HEK293 (cell line): ENCODE measurements at regions not wholly inside any gene's neighbourhood (a gene's known extent, or its start where the extent isn't known, plus 50 kb on each side); places are given as distances from the start of the nearest gene placed in this dataset.

ENCODE experiments used
- ZNF423 ChIP-seq: fragments of 450-650 bp; formaldehyde crosslinking; IDR thresholded peaks from 2 replicates; pipeline ENCODE4 v1.5.1; 2016; ENCODE audit warnings: missing biosample characterization, missing genetic modification characterization
- ZNF514 ChIP-seq: fragments of 450-650 bp; formaldehyde crosslinking; IDR thresholded peaks from 2 replicates; pipeline ENCODE4 v1.5.1; 2016; ENCODE audit warnings: missing biosample characterization, missing genetic modification characterization
- TF ChIP-seq, protein P1 (sequence below): fragments of 450-650 bp; formaldehyde crosslinking; IDR thresholded peaks from 2 replicates; pipeline ENCODE4 v1.5.1; 2016; ENCODE audit warnings: missing biosample characterization, missing genetic modification characterization
- TF ChIP-seq, protein P2 (sequence below): fragments of 450-650 bp; formaldehyde crosslinking; IDR thresholded peaks from 2 replicates; pipeline ENCODE4 v1.5.1; 2016; ENCODE audit warnings: missing biosample characterization, missing genetic modification characterization
- TF ChIP-seq, protein P3 (sequence below): fragments of 450-650 bp; formaldehyde crosslinking; IDR thresholded peaks from 2 replicates; pipeline ENCODE4 v1.5.1; 2016; ENCODE audit warnings: missing biosample characterization, missing genetic modification characterization

DNA sequence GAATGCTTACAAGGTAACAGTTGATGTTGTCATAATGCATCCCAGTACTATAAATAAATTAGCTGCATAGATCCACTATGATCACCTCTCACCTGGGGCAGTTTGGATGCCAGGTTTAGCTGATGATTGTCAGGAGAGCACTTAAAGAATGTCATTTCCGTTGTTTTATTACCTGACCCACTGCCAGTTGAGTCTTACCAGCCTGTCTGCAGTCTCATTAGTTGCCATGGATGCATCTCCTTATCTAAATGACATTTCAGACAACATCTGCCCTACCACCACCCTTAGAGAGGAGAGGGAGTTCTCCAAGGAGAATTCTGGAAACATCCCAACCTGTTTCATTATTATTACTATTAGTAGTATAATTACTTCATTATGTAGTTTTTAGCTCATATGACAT lies 339.1 kb upstream of the API5 start:
- TF ChIP-seq, protein P1, sequence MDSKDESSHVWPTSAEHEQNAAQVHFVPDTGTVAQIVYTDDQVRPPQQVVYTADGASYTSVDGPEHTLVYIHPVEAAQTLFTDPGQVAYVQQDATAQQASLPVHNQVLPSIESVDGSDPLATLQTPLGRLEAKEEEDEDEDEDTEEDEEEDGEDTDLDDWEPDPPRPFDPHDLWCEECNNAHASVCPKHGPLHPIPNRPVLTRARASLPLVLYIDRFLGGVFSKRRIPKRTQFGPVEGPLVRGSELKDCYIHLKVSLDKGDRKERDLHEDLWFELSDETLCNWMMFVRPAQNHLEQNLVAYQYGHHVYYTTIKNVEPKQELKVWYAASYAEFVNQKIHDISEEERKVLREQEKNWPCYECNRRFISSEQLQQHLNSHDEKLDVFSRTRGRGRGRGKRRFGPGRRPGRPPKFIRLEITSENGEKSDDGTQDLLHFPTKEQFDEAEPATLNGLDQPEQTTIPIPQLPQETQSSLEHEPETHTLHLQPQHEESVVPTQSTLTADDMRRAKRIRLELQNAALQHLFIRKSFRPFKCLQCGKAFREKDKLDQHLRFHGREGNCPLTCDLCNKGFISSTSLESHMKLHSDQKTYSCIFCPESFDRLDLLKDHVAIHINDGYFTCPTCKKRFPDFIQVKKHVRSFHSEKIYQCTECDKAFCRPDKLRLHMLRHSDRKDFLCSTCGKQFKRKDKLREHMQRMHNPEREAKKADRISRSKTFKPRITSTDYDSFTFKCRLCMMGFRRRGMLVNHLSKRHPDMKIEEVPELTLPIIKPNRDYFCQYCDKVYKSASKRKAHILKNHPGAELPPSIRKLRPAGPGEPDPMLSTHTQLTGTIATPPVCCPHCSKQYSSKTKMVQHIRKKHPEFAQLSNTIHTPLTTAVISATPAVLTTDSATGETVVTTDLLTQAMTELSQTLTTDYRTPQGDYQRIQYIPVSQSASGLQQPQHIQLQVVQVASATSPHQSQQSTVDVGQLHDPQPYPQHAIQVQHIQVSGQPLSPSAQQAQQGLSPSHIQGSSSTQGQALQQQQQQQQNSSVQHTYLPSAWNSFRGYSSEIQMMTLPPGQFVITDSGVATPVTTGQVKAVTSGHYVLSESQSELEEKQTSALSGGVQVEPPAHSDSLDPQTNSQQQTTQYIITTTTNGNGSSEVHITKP, result no peak
- TF ChIP-seq, protein P2, sequence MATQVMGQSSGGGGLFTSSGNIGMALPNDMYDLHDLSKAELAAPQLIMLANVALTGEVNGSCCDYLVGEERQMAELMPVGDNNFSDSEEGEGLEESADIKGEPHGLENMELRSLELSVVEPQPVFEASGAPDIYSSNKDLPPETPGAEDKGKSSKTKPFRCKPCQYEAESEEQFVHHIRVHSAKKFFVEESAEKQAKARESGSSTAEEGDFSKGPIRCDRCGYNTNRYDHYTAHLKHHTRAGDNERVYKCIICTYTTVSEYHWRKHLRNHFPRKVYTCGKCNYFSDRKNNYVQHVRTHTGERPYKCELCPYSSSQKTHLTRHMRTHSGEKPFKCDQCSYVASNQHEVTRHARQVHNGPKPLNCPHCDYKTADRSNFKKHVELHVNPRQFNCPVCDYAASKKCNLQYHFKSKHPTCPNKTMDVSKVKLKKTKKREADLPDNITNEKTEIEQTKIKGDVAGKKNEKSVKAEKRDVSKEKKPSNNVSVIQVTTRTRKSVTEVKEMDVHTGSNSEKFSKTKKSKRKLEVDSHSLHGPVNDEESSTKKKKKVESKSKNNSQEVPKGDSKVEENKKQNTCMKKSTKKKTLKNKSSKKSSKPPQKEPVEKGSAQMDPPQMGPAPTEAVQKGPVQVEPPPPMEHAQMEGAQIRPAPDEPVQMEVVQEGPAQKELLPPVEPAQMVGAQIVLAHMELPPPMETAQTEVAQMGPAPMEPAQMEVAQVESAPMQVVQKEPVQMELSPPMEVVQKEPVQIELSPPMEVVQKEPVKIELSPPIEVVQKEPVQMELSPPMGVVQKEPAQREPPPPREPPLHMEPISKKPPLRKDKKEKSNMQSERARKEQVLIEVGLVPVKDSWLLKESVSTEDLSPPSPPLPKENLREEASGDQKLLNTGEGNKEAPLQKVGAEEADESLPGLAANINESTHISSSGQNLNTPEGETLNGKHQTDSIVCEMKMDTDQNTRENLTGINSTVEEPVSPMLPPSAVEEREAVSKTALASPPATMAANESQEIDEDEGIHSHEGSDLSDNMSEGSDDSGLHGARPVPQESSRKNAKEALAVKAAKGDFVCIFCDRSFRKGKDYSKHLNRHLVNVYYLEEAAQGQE (tag by site-specific recombination), result no peak
- TF ChIP-seq ZNF514, result no peak
- TF ChIP-seq, protein P3, sequence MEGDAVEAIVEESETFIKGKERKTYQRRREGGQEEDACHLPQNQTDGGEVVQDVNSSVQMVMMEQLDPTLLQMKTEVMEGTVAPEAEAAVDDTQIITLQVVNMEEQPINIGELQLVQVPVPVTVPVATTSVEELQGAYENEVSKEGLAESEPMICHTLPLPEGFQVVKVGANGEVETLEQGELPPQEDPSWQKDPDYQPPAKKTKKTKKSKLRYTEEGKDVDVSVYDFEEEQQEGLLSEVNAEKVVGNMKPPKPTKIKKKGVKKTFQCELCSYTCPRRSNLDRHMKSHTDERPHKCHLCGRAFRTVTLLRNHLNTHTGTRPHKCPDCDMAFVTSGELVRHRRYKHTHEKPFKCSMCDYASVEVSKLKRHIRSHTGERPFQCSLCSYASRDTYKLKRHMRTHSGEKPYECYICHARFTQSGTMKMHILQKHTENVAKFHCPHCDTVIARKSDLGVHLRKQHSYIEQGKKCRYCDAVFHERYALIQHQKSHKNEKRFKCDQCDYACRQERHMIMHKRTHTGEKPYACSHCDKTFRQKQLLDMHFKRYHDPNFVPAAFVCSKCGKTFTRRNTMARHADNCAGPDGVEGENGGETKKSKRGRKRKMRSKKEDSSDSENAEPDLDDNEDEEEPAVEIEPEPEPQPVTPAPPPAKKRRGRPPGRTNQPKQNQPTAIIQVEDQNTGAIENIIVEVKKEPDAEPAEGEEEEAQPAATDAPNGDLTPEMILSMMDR, result no peak
- no peak for TF ChIP-seq ZNF423 (tag by site-specific recombination)
